ENCODE measurements at regions not wholly inside any gene's neighbourhood (a gene's known extent, or its start where the extent isn't known, plus 50 kb on each side); places are given as distances from the start of the nearest gene placed in this dataset.

DNA sequence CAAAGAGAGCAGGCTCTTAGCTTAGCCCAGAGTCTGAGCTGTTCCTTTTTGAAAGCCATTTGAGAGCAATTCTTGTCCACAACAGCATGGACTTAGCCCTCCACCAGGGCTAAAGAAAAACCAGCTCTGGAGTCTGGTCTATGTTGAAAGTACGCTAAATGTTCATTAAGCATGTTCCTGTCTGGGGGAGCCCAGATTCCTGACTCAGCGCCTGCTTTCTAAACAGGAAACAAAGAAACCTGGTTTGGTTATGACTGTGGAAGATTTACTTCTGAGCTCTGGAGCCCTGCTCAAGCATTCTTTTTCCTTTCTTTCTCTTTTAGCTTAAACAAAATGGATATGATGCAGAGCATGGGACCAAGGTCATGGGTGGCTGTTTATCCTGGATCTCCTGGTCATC, 279.8 kb downstream of the RBM43 start:
- no peak for DNase-seq (ENCODE audit: low read depth in 2 of 2)

DNA sequence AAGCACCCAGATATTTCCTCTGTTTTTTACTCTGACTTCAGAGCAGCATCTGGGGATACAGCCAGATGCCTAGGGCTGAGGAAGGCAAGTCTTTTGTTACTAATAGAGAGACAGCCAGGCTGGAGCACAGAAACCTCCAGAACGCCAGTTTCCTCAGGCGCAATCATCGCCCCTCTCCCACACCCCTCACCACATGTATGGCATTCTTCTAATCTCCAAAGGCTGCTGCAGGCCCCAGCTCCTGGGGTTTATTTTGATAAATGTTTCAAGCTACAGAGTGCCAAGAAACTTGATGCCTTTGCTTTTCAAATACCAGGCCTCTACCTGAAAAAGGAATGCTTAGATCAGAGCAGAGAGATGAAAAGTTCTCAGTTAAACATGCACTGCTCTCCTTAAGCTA, 283.6 kb downstream of the RBM43 start:
- DNase-seq (ENCODE audit: low read depth in 2 of 2) = no peak

DNA sequence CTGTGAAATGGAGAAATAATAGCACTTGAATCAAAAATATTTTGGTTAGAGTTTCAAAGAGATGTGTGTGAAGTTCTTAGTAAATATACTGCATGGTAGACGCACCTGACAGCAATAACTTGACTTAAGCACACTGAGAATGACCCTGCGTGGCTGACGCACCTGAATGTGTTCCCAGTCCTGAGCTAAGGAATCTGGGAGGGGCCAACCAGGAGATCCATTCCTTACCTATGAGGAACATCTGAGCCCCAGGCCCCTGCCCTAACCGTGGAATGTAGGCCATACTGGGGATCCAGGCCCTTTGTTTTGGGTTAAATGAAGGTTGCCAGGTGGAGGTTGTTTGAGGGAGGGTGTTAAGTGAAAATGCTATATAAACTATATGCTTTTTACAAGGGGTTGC, 284.4 kb downstream of the RBM43 start:
- no peak for DNase-seq (ENCODE audit: low read depth in 2 of 2)

DNA sequence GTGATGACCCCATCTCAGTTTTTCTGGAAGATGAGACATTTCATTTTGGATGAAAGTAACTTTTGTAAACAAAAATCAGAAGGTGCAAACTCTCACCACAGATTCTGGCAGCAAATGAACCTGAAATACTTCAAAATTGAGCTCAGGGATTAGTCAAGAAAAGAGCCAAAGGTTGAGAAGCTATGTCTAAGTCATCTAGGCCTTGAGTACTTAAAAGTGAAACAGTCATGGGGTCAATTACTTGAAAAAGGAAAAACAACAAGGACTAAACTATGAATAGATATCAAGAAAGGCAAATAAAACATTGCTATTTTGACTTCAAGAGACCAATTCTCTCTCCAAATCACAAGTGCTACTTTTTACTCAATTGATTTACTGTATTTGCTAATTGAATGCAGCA, 285.1 kb downstream of the RBM43 start:
- DNase-seq (ENCODE audit: low read depth in 2 of 2) = no peak

DNA sequence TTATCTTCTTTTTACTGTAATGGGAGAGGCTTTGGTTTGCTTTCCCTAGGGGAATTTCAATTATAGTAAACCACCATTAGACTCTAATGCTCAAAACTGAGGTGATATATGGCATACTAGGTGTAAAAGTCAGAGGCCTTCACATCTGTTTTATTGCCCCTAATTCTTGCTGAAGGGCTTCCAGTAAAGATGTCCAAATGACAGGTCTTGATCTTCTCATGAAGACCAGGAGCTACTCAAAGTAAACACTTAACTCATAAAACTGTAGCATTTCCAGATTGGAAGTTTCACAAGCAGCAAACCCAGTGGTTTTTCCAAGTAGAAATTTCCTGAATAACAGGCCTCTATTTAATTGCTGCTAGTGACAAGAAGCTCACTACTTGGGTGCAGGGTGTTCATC, 286.8 kb downstream of the RBM43 start:
- no peak for DNase-seq (ENCODE audit: low read depth in 2 of 2)

DNA sequence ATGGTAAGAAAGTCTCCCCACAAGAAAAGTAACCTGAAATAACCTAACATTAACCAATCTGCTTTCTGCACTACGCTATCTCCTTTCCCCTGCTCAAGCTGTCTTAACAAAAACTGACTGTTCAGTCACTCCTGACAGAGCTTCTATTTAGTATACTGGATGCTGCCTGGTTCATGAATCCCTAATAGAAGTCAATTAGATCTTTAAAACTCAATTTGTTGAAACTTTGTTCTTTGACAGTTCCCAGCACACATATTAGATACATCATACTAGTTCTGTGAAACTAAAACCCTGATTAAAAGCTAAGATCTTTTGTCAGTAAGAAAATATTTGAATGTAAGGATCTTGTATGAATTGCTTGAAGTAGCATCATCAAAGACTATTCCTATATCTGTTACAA, 287.4 kb downstream of the RBM43 start:
- DNase-seq (ENCODE audit: low read depth in 2 of 2) = no peak

DNA sequence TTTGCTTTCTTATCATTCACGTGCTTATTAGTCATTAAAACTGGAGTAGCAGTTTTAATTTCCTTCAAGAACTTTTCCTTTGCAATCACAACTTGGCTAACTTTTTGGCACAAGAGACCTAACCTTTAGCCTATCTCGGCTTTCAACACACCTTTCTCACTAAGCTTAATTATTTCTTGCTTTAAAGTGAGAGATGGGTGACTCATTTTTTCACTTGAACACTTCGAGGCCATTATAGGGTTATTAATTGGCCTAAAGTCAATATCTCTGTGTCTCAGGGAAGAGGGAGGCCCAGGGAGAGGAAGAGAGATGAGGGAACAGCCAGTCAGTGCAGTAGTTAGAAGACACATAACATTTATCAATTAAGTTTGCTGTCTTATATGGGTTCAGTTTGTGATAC, 289.8 kb downstream of the RBM43 start:
- no peak for DNase-seq (ENCODE audit: low read depth in 2 of 2)

DNA sequence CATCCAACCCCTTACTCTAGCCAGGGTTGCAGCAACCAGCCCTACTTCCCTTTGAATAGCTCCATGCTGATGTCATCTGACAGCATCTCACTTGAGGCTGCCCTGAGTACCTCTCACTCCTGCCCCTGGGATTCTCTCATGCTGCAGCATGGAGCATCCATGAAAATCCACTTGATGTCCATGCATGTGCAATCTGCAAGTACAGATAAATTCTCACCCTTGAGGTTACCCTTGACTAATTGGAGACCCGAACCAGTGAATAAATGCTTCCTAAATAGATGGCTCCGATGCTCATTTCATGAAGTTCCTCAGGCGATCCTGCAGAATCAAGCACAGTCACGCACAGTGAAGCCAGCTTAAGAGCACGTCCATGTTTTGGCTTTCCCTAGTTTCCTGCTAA, 298.3 kb downstream of the RBM43 start:
- no peak for DNase-seq (ENCODE audit: low read depth in 2 of 2)

DNA sequence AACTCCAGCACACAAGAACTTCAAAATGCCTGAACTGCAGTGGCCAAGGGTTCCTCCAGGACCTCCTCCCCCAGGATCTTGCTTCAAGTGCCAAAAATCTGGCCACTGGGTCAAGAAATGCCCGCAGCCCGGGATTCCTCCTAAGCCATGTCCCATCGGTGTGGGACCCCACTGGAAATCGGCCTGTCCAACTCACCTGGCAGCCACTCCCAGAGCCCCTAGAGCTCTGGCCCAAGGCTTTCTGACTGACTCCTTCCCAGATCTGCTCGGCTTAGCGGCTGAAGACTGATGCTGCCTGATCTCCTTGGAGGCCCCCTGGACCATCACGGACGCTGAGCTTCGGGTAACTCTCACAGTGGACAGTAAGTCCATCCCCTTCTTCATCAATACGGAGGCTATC, 306.4 kb downstream of the RBM43 start:
- no peak for DNase-seq (ENCODE audit: low read depth in 2 of 2)

DNA sequence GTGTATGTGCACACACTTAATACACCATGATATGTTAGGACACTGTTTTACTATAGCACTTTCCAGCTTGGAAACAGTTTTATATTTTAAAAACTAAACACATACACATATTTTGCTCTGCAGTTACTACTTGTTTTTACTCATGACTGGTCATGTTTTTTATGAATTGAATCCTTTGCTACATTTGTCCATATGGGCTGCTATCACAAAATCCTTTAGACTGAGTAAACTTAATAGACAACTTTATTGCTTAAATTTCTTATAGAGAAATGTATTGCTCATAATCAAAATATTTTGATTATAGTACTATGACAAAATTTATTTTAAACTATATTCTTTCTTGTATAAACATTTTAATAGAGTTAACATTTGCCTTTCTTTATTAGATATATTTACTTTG, 314.8 kb downstream of the RBM43 start:
- no peak for DNase-seq (ENCODE audit: low read depth in 2 of 2)

DNA sequence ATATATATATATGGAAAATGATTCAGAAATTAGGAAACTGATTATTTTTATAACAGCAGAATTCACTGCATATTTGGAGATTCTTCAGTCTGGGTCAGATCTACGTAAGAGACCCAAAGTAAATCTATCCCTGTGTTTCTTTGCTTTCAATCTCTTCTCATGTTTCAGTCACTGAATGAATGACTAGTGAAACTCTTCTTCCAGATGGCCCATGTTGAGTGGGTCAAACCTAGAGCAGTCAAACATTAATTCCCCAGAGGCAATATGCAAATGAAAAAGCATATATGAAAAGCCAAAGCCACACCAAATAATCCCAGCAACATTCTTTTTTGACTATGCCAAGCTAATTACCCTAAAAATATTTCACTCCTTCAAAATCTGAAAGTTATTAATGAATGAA, 317.3 kb downstream of the RBM43 start:
- no peak for DNase-seq (ENCODE audit: low read depth in 2 of 2)

DNA sequence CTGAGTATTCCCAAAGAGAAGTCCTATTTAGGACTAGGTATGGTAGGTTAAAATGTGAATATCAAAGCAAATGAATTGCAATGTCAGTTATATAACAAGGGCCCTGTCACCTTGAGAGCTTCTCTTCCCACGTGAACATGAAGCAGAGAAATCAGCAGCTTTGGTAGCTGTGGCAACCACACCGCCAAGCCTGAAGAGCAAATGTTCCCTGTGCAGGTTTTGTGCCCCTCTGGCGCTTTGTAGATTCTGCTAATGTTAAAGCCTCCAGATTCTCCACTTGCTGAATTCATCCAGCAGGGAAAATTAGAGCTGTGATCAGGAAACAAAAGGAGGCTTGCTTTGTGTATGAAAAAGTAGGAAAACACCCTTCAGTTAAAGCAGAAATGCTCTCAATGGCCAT, 322.6 kb downstream of the RBM43 start:
- no peak for DNase-seq (ENCODE audit: low read depth in 2 of 2)

DNA sequence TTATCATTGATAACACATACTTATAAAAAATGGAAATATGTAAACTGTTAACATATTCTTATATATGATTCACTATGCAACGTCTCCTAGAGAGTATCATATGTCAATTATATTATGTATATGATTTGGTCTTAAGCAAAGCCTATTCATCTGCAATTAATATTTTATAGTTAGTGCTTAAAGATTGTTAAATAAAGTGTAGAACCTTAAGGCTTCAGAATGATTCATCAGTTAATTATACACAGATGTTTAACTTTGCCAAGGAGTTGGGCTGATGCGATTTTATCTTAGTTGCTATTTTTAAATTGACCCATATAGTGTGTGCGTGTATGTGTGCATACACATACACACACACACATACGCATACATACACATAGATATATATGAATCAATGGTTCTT, 323.1 kb downstream of the RBM43 start:
- no peak for DNase-seq (ENCODE audit: low read depth in 2 of 2)

DNA sequence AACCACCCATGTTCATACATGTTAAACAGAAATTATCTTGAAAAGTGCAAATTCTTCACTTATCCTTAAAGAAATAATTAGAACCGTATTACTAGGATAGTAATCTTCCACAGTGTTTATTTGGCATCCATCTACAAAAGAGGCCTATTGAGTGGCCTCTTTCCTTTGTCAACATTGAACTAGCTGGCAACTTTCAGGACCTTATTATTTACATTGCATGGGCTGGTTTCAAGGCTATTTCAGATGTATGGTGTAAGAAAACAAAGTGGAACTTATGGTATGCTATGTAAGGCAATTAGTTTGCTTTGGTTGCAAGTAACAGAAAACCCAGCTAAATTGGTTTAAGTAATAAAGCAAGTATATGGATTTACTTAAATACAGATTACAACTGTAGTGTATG, 324.6 kb downstream of the RBM43 start:
- DNase-seq (ENCODE audit: low read depth in 2 of 2) = no peak

DNA sequence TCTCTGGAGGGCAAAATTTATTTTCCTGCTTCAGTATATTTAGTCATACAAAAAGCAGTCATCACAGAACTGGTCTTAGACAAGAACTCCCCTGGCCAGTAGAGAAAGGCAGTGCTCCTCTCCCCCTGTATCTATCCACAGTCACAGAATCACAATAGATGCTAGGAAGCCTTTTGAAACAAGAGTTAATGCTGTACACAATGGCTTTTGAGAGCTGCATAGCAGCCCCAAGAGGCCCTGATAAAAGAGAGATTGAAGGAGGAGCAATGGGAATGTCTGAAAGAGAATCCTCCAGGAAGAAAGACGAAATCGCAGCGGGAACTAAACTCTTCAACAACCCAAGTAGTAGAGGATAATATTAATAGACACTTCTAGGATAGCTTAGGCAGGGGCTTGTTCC, 330.2 kb downstream of the RBM43 start:
- DNase-seq (ENCODE audit: low read depth in 2 of 2) = no peak

DNA sequence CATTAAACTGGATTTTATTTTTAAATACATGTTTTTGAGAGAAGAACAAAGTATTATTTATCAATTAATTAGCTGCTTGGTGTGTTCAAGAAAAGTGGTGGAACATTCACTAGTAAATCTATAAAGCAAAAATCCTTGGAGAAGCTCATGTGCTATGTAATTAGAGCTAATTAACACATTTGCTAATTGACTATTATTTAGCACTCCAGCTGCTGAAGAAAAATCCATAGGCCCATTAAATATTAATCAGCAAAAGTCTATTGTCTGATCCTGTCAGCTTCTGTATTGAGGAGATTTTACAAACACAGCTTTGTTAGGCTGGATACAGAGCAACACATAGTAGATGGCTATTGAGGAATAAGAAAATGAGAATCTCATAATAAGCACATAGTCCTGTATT, 336.1 kb downstream of the RBM43 start:
- DNase-seq (ENCODE audit: low read depth in 2 of 2) = no peak

DNA sequence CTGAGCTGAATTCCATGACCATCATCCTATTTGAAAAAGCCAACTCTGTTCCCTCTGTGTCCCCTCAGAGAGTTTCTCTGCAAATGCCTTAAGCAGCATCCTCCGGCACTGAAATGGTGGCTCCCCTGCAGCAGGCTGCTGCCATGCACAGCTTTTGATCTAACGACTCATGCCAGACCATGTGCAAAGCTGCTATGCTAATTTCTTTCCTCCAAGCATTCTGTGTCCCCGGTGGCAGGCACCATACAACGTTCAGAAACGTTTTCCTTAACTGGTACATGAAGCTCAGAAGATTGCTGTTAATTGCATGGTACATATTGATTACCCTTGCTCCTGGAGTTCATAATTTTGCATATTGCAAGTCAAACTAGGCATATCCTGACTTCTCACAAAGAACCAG, 336.8 kb downstream of the RBM43 start:
- DNase-seq (ENCODE audit: low read depth in 2 of 2) = no peak

DNA sequence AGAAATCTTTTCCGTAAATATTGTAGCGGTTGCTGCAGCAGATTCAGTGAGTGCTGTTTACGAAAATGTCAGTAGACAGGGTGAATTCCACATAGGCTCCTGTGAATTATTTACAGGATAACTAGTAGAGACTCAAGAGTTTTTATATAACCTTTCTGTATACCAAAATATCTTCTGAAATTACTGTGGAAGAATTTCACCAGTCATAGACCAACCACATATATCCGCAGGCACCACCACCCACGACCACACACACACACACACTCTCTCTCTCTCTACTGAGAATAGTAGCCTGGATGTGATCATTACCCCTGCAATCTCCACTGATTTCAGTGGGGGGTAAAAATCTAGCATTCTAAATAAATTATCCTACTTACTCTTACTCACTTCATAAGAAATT, 341.8 kb downstream of the RBM43 start:
- DNase-seq (ENCODE audit: low read depth in 2 of 2) = no peak

DNA sequence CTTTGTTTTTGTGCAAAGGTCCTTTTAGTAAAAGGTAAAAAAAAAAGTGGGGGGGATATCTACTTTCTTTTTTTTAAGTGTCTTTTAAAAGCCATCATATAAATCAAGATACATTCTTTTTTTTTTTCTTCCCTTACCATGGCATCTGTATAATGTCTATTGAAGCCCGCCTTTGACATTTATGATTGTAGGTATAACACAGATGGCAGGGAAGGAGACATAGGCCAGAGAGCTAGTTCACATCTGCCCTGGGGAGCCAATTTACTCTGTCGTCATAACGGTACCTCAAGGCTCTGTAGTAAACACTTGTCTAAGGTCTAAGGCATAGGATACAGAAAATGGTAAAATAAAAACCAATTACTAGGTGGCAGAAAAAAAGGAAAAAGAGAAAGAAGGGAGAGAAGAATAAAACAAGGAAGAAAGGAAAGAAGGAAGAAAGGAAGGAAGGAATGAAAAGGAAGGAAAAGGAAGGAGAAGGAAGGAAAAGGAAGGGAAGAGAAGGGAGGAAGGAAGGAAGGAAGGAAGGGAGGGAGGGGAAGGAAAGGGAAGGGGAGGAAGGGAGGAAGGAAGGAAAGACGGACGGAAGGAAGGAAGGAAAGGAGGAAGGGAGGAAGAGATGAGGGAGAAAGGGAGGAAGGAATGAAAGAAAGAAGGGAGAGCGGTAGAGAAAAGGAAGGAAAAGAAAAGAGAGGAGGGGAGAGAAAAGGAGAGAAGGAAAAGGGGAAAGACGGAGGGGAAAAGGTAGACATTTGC, 343.5 kb downstream of the RBM43 start:
- DNase-seq (ENCODE audit: low read depth in 2 of 2) = no peak

DNA sequence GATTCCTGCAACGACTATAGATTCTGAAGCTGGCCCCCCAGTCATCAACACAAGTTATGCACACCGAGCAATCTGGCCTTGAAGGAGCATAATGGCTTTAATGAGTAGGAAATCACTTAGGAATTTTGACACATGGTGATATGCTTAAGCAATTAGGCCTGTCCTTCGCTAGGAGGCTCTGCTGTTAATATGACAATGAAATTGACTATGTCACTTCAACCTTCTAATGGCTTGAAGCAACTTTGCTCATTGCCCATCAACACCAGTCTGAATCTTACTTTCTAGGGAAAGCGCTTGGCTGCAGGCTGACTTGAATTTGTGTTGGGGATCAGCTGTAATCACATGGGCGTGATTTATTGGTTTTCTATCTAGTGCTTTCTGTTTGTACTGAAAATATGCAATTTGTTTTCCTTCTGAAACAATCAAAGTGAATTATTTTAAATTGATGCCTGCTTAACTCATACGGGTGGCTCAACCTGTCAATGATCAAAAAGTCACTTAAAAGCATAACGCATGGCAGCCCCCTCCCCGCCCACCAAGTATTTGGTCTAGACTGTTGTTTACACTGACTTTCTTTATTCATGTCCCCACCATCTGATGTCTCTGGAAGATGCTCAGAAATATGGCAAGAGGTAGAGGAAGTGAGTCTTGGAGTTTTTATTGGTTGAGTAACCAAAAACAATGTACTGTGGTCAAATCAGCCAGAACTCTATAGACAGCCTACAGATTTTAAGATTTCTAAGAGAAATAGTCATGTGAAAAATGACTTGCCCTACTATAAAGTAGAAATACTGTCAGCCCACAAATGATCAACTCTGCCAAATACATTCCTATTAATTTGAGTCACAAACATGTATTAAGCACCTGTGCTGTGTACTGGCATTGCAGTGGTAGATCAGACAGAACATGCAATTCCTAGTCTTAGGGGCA, 344.9 kb downstream of the RBM43 start:
- no peak for DNase-seq (ENCODE audit: low read depth in 2 of 2)

DNA sequence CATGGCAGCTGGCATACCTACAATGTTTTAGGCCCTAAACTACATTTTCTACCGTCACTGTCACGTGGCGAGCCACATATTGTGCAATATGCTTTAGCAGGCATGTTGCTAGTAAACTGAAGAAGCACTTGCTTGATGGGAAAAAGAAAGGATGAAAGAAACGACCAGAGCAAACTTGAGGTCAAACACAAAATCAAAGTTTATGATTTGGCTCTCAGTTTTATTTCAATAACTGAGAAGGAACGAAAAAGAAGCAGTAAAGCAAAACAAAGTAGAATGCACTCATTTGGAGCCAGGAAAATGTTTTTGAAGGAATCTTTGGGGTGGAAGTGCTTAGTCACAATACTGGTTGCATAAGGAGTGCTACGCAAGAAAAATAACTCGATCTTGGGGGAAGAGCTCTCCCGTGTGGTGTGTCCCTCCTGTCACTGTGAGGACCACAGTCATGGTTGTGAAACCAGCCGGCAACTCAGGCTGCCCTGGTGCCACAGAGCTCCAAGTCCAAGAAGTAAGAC, 349.8 kb downstream of the RBM43 start:
- DNase-seq (ENCODE audit: low read depth in 2 of 2) = no peak

DNA sequence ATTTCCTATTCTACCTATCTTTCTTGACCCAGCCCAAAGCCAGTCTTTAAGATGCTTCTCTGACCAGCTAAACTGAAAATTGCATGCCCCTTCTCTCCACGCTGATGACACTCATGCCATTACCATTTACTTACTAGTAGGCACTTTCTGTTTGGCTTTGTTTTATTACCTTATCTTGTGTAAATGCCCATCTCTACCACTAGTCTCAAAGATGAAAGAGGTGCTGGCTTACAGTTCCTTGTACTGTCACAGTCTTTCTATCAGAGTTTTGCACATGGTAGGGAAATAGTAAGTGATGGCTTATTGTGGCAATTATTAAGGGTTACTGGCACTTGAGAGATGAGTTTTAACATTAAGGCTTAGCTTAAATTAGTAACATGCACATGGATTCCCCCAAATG, 352.1 kb downstream of the RBM43 start:
- no peak for DNase-seq (ENCODE audit: low read depth in 2 of 2)

DNA sequence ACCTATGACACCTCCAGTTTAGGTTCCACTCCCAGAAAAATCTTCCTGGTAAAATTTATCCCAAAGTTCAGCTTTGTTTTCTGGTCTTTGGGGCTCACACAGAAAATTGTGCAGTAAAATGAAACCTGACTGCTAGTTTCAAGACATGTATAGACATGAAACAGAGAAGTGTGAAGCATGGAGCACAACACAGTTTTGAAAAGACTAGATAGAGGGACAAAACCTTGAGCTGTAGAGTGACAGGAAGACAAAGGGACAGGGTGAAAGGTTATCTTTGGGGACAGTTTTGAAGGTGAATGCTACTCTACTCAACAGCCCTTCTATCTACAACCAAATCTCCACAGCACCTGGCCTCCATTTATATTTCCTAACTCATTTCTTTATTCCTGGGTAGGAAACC, 352.6 kb downstream of the RBM43 start:
- DNase-seq (ENCODE audit: low read depth in 2 of 2) = no peak

Data from stimulated activated CD4-positive, alpha-beta T cell treated with anti-CD3 and anti-CD28 coated beads, Interleukin-12 subunit alpha, Interleukin-12 subunit beta, amount 100 ng/mL, for 24 hours (primary cell).